ENCODE measurements at regions not wholly inside any gene's neighbourhood (a gene's known extent, or its start where the extent isn't known, plus 50 kb on each side); places are given as distances from the start of the nearest gene placed in this dataset.

DNA sequence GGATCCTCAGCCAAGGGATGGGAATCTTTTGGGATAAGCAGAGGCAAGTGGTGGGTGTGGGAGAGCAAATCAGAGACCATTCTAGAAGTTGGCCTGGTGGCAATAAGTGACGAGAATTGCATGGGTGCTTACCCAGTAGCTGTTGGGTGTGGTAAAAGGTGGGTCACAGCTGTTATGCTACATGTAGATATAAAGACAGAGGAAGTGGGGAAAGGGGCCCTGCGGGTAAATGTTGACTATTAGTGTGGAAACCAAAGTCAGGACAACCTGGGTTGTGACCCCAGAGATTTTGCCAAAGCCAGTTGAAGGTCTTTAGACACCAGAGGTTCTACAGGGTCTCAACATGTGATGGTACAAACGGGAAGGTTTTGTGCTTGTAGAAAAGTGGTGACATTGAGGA, 443.6 kb upstream of the HNRNPA3 start:
- TF ChIP-seq, protein P1, sequence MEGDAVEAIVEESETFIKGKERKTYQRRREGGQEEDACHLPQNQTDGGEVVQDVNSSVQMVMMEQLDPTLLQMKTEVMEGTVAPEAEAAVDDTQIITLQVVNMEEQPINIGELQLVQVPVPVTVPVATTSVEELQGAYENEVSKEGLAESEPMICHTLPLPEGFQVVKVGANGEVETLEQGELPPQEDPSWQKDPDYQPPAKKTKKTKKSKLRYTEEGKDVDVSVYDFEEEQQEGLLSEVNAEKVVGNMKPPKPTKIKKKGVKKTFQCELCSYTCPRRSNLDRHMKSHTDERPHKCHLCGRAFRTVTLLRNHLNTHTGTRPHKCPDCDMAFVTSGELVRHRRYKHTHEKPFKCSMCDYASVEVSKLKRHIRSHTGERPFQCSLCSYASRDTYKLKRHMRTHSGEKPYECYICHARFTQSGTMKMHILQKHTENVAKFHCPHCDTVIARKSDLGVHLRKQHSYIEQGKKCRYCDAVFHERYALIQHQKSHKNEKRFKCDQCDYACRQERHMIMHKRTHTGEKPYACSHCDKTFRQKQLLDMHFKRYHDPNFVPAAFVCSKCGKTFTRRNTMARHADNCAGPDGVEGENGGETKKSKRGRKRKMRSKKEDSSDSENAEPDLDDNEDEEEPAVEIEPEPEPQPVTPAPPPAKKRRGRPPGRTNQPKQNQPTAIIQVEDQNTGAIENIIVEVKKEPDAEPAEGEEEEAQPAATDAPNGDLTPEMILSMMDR (conservative IDR thresholded peaks at IDR 0.05; ENCODE audit: low read depth, low read length) = no peak
- no peak for TF ChIP-seq EZH2phosphoT487 (IDR thresholded peaks at IDR 0.05; ENCODE audit: borderline replicate concordance, low read length)
- no peak for TF ChIP-seq EZH2 (IDR thresholded peaks at IDR 0.05; ENCODE audit: low read length, unreplicated experiment)
